LNCAP (cell line): ENCODE measurements at regions not wholly inside any gene's neighbourhood (a gene's known extent, or its start where the extent isn't known, plus 50 kb on each side); places are given as distances from the start of the nearest gene placed in this dataset.

Experiments used
- TF ChIP-seq, protein P1 (sequence below): fragments of 450-650 bp; IDR thresholded peaks from 2 replicates; pipeline ENCODE4 v1.5.1; 2017; ENCODE audit warnings: mild to moderate bottlenecking

DNA sequence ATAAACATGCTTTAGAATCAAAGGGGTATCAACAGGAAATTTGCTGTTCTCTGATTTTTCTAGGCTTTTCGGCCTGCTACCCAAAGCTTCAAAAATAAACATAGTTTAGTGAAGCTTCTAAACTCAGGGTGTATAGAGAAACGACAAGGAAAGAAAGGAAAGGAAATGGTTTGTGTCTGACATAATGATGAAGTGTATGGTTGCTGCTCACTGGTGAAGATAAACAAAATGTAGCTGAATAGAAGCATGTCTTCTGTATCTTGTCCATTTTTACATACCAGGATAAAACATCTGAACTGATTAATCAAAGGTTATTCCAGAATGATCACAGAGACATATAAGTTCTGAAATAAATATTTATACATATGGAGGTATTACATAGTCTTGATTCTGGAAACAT, 1324.6 kb upstream of the NRXN1 start:
- TF ChIP-seq, protein P1, sequence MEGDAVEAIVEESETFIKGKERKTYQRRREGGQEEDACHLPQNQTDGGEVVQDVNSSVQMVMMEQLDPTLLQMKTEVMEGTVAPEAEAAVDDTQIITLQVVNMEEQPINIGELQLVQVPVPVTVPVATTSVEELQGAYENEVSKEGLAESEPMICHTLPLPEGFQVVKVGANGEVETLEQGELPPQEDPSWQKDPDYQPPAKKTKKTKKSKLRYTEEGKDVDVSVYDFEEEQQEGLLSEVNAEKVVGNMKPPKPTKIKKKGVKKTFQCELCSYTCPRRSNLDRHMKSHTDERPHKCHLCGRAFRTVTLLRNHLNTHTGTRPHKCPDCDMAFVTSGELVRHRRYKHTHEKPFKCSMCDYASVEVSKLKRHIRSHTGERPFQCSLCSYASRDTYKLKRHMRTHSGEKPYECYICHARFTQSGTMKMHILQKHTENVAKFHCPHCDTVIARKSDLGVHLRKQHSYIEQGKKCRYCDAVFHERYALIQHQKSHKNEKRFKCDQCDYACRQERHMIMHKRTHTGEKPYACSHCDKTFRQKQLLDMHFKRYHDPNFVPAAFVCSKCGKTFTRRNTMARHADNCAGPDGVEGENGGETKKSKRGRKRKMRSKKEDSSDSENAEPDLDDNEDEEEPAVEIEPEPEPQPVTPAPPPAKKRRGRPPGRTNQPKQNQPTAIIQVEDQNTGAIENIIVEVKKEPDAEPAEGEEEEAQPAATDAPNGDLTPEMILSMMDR: no peak

DNA sequence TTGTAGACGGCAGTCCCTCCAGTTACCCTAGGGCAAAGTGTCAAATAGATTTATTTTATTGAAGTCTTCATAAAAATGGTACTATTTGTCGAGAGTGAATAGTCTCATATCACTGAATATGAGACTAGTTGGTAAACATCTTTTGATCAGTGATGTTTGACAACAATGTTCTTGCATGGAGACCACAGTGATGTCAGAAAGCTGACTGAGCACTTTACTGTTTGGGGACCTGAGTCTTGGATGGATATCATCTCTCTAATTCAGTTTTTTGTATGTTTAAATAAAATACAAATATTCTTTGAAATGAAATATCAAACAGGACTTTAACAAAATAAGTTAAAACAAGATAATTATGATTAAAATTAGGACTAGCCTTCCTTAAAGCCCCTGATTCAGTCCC, 1315.4 kb upstream of the NRXN1 start:
- TF ChIP-seq, protein P1: no peak

DNA sequence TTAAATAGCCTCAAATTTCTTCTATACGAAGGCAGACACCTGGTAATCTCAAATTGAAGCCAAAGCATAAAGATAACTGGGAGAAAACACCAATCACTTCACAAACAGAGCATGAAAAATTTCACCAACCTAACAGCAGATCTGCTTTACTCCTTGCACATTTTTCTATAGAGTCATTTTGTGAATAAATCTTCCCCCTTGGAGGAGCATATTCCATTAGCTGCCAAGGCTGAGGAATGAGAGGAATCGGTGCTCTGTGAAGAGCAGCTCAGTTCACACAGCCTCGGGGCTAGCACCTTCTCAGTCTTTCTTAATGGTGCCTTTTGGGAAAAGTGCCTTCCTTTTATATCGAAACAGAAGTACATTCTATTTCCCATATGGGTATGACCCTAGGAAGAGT, 1313.7 kb upstream of the NRXN1 start:
- TF ChIP-seq, protein P1: no peak

- TF ChIP-seq, protein P1: no peak
These were observed 1313.2 kb upstream of the NRXN1 start for GRCh38 chr2:52345082-52345481.

- TF ChIP-seq, protein P1: no peak
These were observed 1311.9 kb upstream of the NRXN1 start for GRCh38 chr2:52343706-52344266.

DNA sequence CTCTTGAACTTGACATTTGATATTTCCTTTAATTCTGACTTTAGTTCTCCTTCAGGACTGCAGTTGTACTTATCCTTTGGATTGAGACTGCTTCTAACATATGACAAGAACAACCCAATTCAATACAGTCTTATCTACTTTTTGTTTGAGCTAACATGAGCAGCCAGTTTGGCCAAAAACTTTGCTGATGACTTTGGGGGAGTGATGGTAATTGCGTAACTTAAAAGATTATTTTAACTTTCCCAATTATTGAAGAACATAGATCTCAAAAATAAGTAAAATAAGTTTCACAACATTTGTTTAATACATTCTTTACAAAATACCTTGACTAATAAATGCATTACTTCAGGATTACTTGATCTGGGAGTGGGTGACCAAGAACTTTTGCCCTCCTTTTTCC, 1311.1 kb upstream of the NRXN1 start:
- TF ChIP-seq, protein P1: no peak

DNA sequence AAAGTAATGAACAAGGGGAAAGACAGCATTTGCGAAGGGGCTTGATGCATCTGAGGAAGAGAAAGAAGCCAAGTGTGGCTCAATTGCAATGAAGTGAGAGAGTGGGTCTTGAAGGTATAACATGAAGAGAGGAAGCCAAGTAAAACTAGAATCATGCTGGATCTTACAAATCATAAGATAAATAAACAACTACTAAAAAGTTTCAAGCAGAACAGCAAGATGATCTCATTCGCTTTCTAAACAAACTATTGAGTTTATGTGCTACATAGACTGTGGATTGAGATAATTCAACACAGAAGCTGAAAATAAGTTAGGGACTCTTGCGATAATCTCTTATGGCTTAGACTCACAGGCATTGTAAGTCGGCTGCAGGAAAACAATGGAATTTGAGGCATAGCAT, 1310.5 kb upstream of the NRXN1 start:
- TF ChIP-seq, protein P1: no peak

GRCh38 chr2:52341732-52342131, 1309.8 kb upstream of the NRXN1 start:
- TF ChIP-seq, protein P1: no peak
